Tibial nerve (tissue), 4 donors: ENCODE measurements at regions not wholly inside any gene's neighbourhood (a gene's known extent, or its start where the extent isn't known, plus 50 kb on each side); places are given as distances from the start of the nearest gene placed in this dataset.

Experiments
- DNase-seq, 2 donors: peaks; one replicate each; pipeline ENCODE4 v3.0.0-alpha.2; 2019; ENCODE audit warnings: low spot score in 2 of 2
- H3K27ac ChIP-seq, 4 donors: fragments of 200-600 bp; sonication (generic) in 3 of 4; one replicate each; pipeline ENCODE4 v1.5.1; 2017 to 2019; ENCODE audit warnings: mild to moderate bottlenecking in 1 of 4
- H3K27me3 ChIP-seq, 2 donors: fragments of 200-600 bp; sonication (generic) in 1 of 2; one replicate each; pipeline versions ENCODE4 v1.5.1 to v1.6.0; 2017 to 2019
- H3K36me3 ChIP-seq, 3 donors: fragments of 200-600 bp; sonication (generic); one replicate each; pipeline ENCODE4 v1.5.1; 2018 to 2019
- H3K4me1 ChIP-seq, 4 donors: fragments of 200-600 bp; sonication (generic) in 3 of 4; one replicate each; pipeline ENCODE4 v1.5.1; 2017 to 2019
- H3K4me3 ChIP-seq, 4 donors: fragments of 200-600 bp; sonication (generic) in 3 of 4; one replicate each; pipeline ENCODE4 v1.5.1; 2017 to 2019; ENCODE audit warnings: mild to moderate bottlenecking in 1 of 4, moderate library complexity in 1 of 4
- H3K9me3 ChIP-seq, 4 donors: fragments of 200-600 bp; sonication (generic) in 3 of 4; one replicate each; pipeline ENCODE4 v1.5.1; 2017 to 2019
- CTCF ChIP-seq, 5 experiments: fragments of 200-600 bp in 3 of 5; fragments of 450-650 bp in 2 of 5; sonication (generic) in 3 of 5; IDR thresholded peaks; one replicate each; pipeline ENCODE4 v1.5.1; 2016 to 2019; ENCODE audit warnings: antibody characterized with exemption in 5 of 5, mild to moderate bottlenecking in 3 of 5, moderate library complexity in 2 of 5
- EP300 ChIP-seq, 2 donors: sonication (generic); formaldehyde crosslinking; IDR thresholded peaks; one replicate each; pipeline ENCODE4 v1.6.1; 2017; ENCODE audit warnings: antibody characterized with exemption in 2 of 2, mild to moderate bottlenecking in 1 of 2
- POLR2A ChIP-seq, 2 donors: fragments of 450-650 bp; IDR thresholded peaks; one replicate each; pipeline ENCODE4 v1.6.1; 2017; ENCODE audit warnings: antibody characterized with exemption in 2 of 2, mild to moderate bottlenecking in 2 of 2, moderate library complexity in 2 of 2
- WGBS, 2 donors: methylation state at CpG; one replicate each; pipeline ENCODE4 v1.1.5; 2018; 5-methylcytosine and 5-hydroxymethylcytosine counted together

DNA sequence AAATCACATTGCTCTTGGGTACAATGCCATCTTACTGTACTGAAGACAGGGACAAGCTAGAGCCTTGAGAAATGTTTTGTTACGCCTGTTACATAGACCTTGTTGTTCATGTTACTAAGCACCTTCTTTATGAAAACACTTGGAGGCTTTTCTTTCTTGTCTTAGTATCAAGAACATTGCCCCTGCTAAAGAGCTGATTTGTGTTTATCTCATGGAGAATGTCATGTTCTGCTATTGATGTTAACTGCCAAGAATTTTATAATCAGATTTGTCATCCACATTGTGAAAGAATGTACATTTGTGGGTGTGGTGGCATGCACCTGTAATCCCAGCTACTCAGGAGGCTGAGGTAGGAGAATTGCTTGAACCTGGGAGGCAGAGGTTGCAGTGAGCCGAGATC is 431.3 kb upstream of the MDFIC2 start:
- no peaks in the 10 kb centered on the region for H3K27me3 ChIP-seq
- no peaks in the 10 kb centered on the region for H3K9me3 ChIP-seq
- TF ChIP-seq POLR2A (IDR thresholded peaks at IDR 0.05) (no peak), CTCF (IDR thresholded peaks at IDR 0.05) (no peak), EP300 (IDR thresholded peaks at IDR 0.05) (no peak)
- H3K4me3 ChIP-seq = no peak overlapping the region
- no peak overlapping the region for H3K27ac ChIP-seq
- 98% methylated on average over 2 of the region's 2 CpGs for WGBS, 2 donors
- H3K36me3 ChIP-seq = no peaks in the 10 kb centered on the region
- peaks cover 0 to 4% (median 0%) of the 10 kb centered on the region in 4 donors for H3K4me1 ChIP-seq
- no peak for DNase-seq

- Histone ChIP-seq H3K4me1 (peaks cover 0 to 4% (median 0%) of the 10 kb centered on the region in 4 donors), H3K27me3 (no peaks in the 10 kb centered on the region), H3K27ac (no peak overlapping the region), H3K9me3 (no peaks in the 10 kb centered on the region), H3K4me3 (no peak overlapping the region), H3K36me3 (no peaks in the 10 kb centered on the region)
- WGBS, 2 donors = 34 to 36% methylated on average over 5 of the region's 5 CpGs
- TF ChIP-seq EP300 (IDR thresholded peaks at IDR 0.05) (no peak), CTCF (IDR thresholded peaks at IDR 0.05) (no peak)
- DNase-seq = no peak
These were observed 429.6 kb upstream of the MDFIC2 start for GRCh38 chr3:70742081-70742480.

DNA sequence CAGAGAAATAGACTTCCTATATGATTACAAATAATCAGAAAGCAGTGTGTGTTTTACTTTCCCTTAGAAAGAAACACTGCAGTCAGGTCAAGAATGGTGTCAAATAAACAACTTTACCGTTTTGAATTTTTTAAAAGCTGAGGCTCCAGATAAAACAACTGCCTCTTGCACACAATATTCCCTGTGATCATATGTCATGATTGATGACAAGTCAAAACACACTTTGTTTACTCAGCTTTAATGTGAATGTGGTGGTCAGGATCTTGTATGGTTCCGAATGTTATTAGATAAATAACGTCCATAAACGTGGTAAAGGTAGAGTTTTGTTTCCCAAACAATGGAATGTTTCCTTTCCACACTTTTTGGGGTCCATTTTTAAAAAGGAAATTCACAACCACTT is 428.4 kb upstream of the MDFIC2 start:
- no peaks in the 10 kb centered on the region for H3K9me3 ChIP-seq
- H3K27me3 ChIP-seq = no peaks in the 10 kb centered on the region
- H3K36me3 ChIP-seq = no peaks in the 10 kb centered on the region
- peaks cover 0 to 4% (median 0%) of the 10 kb centered on the region in 4 donors for H3K4me1 ChIP-seq
- no peak overlapping the region for H3K27ac ChIP-seq
- H3K4me3 ChIP-seq = no peak overlapping the region
- 53 to 56% methylated on average over 4 of the region's 4 CpGs for WGBS, 2 donors
- no peak for DNase-seq
- TF ChIP-seq POLR2A (IDR thresholded peaks at IDR 0.05) (no peak), CTCF (IDR thresholded peaks at IDR 0.05) (no peak), EP300 (IDR thresholded peaks at IDR 0.05) (no peak)

- H3K27me3 ChIP-seq = no peaks in the 10 kb centered on the region
- no peak for TF ChIP-seq POLR2A (IDR thresholded peaks at IDR 0.05)
- no peak for TF ChIP-seq EP300 (IDR thresholded peaks at IDR 0.05)
- no peak for TF ChIP-seq CTCF (IDR thresholded peaks at IDR 0.05)
- H3K4me3 ChIP-seq = no peak overlapping the region
- peaks cover 0 to 4% (median 0%) of the 10 kb centered on the region in 4 donors for H3K4me1 ChIP-seq
- DNase-seq = no peak
- no peaks in the 10 kb centered on the region for H3K9me3 ChIP-seq
- no peak overlapping the region for H3K27ac ChIP-seq
- 97 to 100% methylated on average over 1 of the region's 1 CpG for WGBS, 2 donors
- H3K36me3 ChIP-seq = no peaks in the 10 kb centered on the region
These were observed 427.6 kb upstream of the MDFIC2 start for GRCh38 chr3:70740071-70740470.

GRCh38 chr3:70738291-70738681 is 425.8 kb upstream of the MDFIC2 start:
- TF ChIP-seq CTCF (IDR thresholded peaks at IDR 0.05) (no peak), EP300 (IDR thresholded peaks at IDR 0.05) (no peak), POLR2A (IDR thresholded peaks at IDR 0.05) (no peak)
- 50 to 61% methylated on average over 4 of the region's 4 CpGs for WGBS, 2 donors
- Histone ChIP-seq H3K27ac (no peak overlapping the region), H3K27me3 (no peaks in the 10 kb centered on the region), H3K4me1 (peaks cover 0 to 4% (median 0%) of the 10 kb centered on the region in 4 donors), H3K4me3 (no peak overlapping the region), H3K9me3 (no peaks in the 10 kb centered on the region), H3K36me3 (no peaks in the 10 kb centered on the region)
- DNase-seq = no peak
